ENCODE measurements at regions not wholly inside any gene's neighbourhood (a gene's known extent, or its start where the extent isn't known, plus 50 kb on each side); places are given as distances from the start of the nearest gene placed in this dataset.

DNA sequence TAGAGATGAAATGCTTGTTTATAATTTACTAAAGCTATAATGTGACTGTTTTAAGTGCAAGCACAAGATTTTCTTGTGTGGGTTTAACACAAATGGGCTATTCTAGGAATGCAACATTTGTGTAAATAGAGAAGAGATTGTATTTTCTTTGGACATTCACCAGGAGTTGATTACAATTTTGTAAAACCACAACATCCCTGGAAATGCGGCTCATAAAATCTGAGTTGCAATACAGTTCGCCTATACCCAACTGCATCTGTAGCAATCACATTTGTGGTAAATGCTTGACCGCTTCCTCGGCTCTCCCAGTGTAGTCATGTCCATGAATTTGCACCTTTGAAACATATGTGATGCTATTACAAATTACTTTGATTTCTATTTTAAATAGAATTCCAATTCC lies 348.7 kb upstream of the CDH20 start:
- H3K4me3 ChIP-seq (ENCODE audit: low read depth, low read length): no peak overlapping the region
- ChIA-PET POLR2A (no interaction called here), CTCF (no interaction called here)
- no peaks in the 10 kb centered on the region for H3K27me3 ChIP-seq (ENCODE audit: control insufficient read depth, insufficient read depth, low read length)
- H3K9me3 ChIP-seq (ENCODE audit: control insufficient read depth, insufficient read depth, low read length): no peaks in the 10 kb centered on the region
- peak; percentile 34 for DNase-seq (ENCODE audit: low read depth, low spot score)
- TF ChIP-seq, protein P1, sequence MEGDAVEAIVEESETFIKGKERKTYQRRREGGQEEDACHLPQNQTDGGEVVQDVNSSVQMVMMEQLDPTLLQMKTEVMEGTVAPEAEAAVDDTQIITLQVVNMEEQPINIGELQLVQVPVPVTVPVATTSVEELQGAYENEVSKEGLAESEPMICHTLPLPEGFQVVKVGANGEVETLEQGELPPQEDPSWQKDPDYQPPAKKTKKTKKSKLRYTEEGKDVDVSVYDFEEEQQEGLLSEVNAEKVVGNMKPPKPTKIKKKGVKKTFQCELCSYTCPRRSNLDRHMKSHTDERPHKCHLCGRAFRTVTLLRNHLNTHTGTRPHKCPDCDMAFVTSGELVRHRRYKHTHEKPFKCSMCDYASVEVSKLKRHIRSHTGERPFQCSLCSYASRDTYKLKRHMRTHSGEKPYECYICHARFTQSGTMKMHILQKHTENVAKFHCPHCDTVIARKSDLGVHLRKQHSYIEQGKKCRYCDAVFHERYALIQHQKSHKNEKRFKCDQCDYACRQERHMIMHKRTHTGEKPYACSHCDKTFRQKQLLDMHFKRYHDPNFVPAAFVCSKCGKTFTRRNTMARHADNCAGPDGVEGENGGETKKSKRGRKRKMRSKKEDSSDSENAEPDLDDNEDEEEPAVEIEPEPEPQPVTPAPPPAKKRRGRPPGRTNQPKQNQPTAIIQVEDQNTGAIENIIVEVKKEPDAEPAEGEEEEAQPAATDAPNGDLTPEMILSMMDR (IDR thresholded peaks at IDR 0.05; ENCODE audit: low read depth, low read length): no peak
- no peak overlapping the region for H3K27ac ChIP-seq (ENCODE audit: low read depth, low read length)

DNA sequence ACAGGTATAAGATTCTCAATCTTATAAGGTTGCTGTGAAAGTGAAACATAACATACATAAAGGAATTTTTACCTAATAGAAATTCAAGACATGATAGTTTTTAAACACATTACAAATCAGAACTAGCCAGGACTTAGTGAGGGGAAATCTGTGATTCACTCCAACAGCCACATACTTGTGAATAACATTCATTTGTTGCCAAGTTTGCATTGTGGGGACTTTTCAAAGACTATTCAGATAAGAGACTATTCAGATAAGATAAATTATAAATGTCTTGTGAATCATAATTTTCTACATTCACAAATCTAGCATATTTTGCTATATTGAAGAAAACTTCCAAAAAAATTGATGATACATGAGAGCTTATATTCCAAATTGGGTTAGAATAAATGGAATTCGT lies 345.3 kb upstream of the CDH20 start:
- Histone ChIP-seq H3K27ac (ENCODE audit: low read depth, low read length) (no peak overlapping the region), H3K9me3 (ENCODE audit: control insufficient read depth, insufficient read depth, low read length) (peaks cover 6% of the 10 kb centered on the region; the same call in 1 of the 2 replicates), H3K4me3 (ENCODE audit: low read depth, low read length) (no peak overlapping the region), H3K27me3 (ENCODE audit: control insufficient read depth, insufficient read depth, low read length) (no peaks in the 10 kb centered on the region)
- DNase-seq (ENCODE audit: low read depth, low spot score): no peak
- ChIA-PET POLR2A (no interaction called here), CTCF (no interaction called here)
- TF ChIP-seq, protein P1 (IDR thresholded peaks at IDR 0.05; ENCODE audit: low read depth, low read length): no peak

DNA sequence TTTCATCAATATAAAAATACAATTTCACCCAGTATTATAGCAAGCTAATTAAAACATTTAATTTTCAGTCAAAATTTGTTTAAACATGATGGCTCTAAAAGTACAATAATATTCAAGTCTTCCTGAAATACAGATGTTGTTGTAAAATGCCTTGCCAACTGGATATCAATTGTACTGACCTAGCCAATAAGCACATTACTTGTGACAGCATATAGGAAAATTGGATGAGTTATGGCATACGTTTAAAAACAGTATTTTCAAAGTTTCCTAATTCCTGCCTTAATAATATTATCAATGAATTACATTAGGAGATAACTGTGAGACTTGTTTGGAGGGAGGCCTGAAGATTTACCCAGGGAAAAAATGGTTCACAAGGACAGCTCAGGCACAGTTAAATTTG lies 336.9 kb upstream of the CDH20 start:
- no peak overlapping the region for H3K27ac ChIP-seq (ENCODE audit: low read depth, low read length)
- H3K27me3 ChIP-seq (ENCODE audit: control insufficient read depth, insufficient read depth, low read length): no peaks in the 10 kb centered on the region
- POLR2A ChIA-PET: no interaction called here
- CTCF ChIA-PET: no interaction called here
- peaks cover 6% of the 10 kb centered on the region for H3K9me3 ChIP-seq (ENCODE audit: control insufficient read depth, insufficient read depth, low read length)
- no peak for DNase-seq (ENCODE audit: low read depth, low spot score)
- TF ChIP-seq, protein P1 (IDR thresholded peaks at IDR 0.05; ENCODE audit: low read depth, low read length): no peak
- no peak overlapping the region for H3K4me3 ChIP-seq (ENCODE audit: low read depth, low read length)

DNA sequence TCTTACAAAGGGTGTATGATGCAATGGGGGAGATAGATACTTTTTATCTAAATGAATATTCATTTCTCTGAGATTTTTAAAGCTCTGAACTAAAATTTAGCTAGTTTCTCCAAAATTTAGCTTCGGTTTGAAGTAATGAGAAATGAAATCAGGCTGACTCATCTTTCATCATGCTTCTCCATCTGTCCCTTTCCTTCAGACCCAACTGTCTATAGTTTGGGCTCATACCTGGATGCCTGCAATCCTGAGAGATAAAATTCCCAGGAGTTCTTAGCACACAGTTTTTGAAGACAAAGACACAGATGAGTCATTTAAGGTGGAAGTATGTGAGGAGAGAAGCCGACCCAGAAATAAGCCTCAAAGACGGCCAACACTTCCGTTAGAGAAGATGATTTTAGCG lies 336.4 kb upstream of the CDH20 start:
- DNase-seq (ENCODE audit: low read depth, low spot score): no peak
- H3K27me3 ChIP-seq (ENCODE audit: control insufficient read depth, insufficient read depth, low read length): no peaks in the 10 kb centered on the region
- ChIA-PET POLR2A (no interaction called here), CTCF (no interaction called here)
- no peak overlapping the region for H3K27ac ChIP-seq (ENCODE audit: low read depth, low read length)
- TF ChIP-seq, protein P1 (IDR thresholded peaks at IDR 0.05; ENCODE audit: low read depth, low read length): no peak
- H3K9me3 ChIP-seq (ENCODE audit: control insufficient read depth, insufficient read depth, low read length): peaks cover 6% of the 10 kb centered on the region
- H3K4me3 ChIP-seq (ENCODE audit: low read depth, low read length): no peak overlapping the region

DNA sequence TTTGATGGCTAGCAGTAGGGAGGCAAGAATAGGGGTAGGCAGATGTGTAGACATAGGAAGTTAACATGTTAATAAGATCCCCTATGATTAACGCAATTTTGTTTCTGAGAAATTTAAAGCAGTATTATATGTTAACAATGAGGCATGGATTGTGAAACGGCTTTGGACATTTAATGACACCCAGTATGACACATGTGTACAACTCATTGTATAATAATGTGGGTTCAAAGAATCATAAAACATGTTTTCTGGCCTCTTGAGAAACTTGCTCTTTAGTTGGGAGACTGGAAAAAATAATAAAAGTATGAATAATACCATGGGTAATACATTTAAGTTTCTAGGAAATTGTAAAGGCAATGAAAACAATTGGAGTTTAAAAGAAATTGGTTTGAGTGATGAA lies 332.1 kb upstream of the CDH20 start:
- H3K27ac ChIP-seq (ENCODE audit: low read depth, low read length): no peak overlapping the region
- H3K4me3 ChIP-seq (ENCODE audit: low read depth, low read length): no peak overlapping the region
- CTCF ChIA-PET: no interaction called here
- POLR2A ChIA-PET: no interaction called here
- DNase-seq (ENCODE audit: low read depth, low spot score): no peak
- TF ChIP-seq, protein P1 (IDR thresholded peaks at IDR 0.05; ENCODE audit: low read depth, low read length): no peak
- peaks cover 4% of the 10 kb centered on the region for H3K9me3 ChIP-seq (ENCODE audit: control insufficient read depth, insufficient read depth, low read length)
- H3K27me3 ChIP-seq (ENCODE audit: control insufficient read depth, insufficient read depth, low read length): no peaks in the 10 kb centered on the region

All from AG04450 (cell line).